Loucy (cell line): ENCODE measurements at regions not wholly inside any gene's neighbourhood (a gene's known extent, or its start where the extent isn't known, plus 50 kb on each side); places are given as distances from the start of the nearest gene placed in this dataset.

ENCODE experiments used
- H2AFZ ChIP-seq: fragments of 200-600 bp; sonication (generic); 2 replicates; pipeline ENCODE4 v1.6.0; 2016; ENCODE audit warnings: antibody characterized with exemption, mild to moderate bottlenecking, low read length, moderate library complexity
- H3F3A ChIP-seq: fragments of 200-600 bp; 2 replicates; pipeline ENCODE4 v1.6.0; 2016; ENCODE audit warnings: antibody characterized with exemption, low read depth, mild to moderate bottlenecking
- H3K27me3 ChIP-seq: fragments of 200-600 bp; sonication (generic); 2 replicates; pipeline ENCODE4 v1.6.1; 2014; ENCODE audit warnings: low read length, mild to moderate bottlenecking; ENCODE audit not compliant: insufficient read depth, poor library complexity, severe bottlenecking
- H3K36me3 ChIP-seq: fragments of 200-600 bp; sonication (generic); 2 replicates; pipeline ENCODE4 v1.6.1; 2016; ENCODE audit warnings: low read length; ENCODE audit not compliant: insufficient read depth
- H3K4me1 ChIP-seq: fragments of 200-600 bp; sonication (generic); 2 replicates; pipeline ENCODE4 v1.5.1; 2014; ENCODE audit warnings: low read length, mild to moderate bottlenecking; ENCODE audit not compliant: insufficient read depth, poor library complexity, severe bottlenecking
- H3K4me2 ChIP-seq: fragments of 200-600 bp; sonication (generic); 2 replicates; pipeline ENCODE4 v1.6.0; 2014; ENCODE audit warnings: antibody characterized with exemption, low read length, low read depth, mild to moderate bottlenecking; ENCODE audit not compliant: poor library complexity, severe bottlenecking
- H3K4me3 ChIP-seq: fragments of 200-600 bp; sonication (generic); 2 replicates; pipeline ENCODE4 v1.5.1; 2014; ENCODE audit warnings: low read length, mild to moderate bottlenecking, mixed read lengths; ENCODE audit not compliant: poor library complexity, severe bottlenecking
- H3K79me2 ChIP-seq: fragments of 200-600 bp; sonication (generic); 2 replicates; pipeline ENCODE4 v1.6.1; 2014; ENCODE audit warnings: low read length; ENCODE audit not compliant: insufficient read depth
- H3K9ac ChIP-seq: fragments of 200-600 bp; sonication (generic); 2 replicates; pipeline ENCODE4 v1.6.0; 2014; ENCODE audit warnings: mild to moderate bottlenecking, low read depth, low read length, moderate library complexity; ENCODE audit not compliant: poor library complexity, severe bottlenecking
- H3K9me2 ChIP-seq: fragments of 200-600 bp; sonication (generic); replicated peaks from 2 replicates; pipeline ENCODE4 v1.6.1; 2016; ENCODE audit warnings: low read depth, low read length, mixed read lengths
- H3K9me3 ChIP-seq: fragments of 200-600 bp; sonication (generic); 2 replicates; pipeline ENCODE4 v1.6.1; 2014; ENCODE audit warnings: mild to moderate bottlenecking, antibody characterized with exemption, low read length, low read depth; ENCODE audit not compliant: insufficient read depth
- H4K20me1 ChIP-seq: fragments of 200-600 bp; sonication (generic); 2 replicates; pipeline ENCODE4 v1.6.0; 2014; ENCODE audit warnings: antibody characterized with exemption, low read length, mild to moderate bottlenecking; ENCODE audit not compliant: insufficient read depth, poor library complexity, severe bottlenecking
- CTCF ChIP-seq: fragments of 200-600 bp; sonication (generic); conservative IDR thresholded peaks from 2 replicates; pipeline ENCODE4 v1.5.1; 2014; ENCODE audit warnings: mild to moderate bottlenecking, antibody characterized with exemption, low read length
- EZH2phosphoT487 ChIP-seq: fragments of 200-600 bp; IDR thresholded peaks from 2 replicates; pipeline ENCODE4 v1.6.1; 2018; ENCODE audit warnings: antibody characterized with exemption, mild to moderate bottlenecking, moderate library complexity, borderline replicate concordance

GRCh38 chr3:25362118-25362517, 65.9 kb upstream of the RARB start:
- no peaks in the 10 kb centered on the region for H3K79me2 ChIP-seq
- TF ChIP-seq EZH2phosphoT487: no peak
- no peak for TF ChIP-seq CTCF
- H3K36me3 ChIP-seq: no peaks in the 10 kb centered on the region
- H4K20me1 ChIP-seq: no peaks in the 10 kb centered on the region
- no peaks in the 10 kb centered on the region for H3K9me3 ChIP-seq
- no peaks in the 10 kb centered on the region for H3F3A ChIP-seq
- H3K9me2 ChIP-seq: no peaks in the 10 kb centered on the region
- H3K27me3 ChIP-seq: no peaks in the 10 kb centered on the region
- H3K4me1 ChIP-seq: no peaks in the 10 kb centered on the region
- no peak overlapping the region for H3K9ac ChIP-seq
- H3K4me2 ChIP-seq: no peak overlapping the region
- H2AFZ ChIP-seq: no peak overlapping the region
- H3K4me3 ChIP-seq: no peak overlapping the region

- H3K9me3 ChIP-seq: no peaks in the 10 kb centered on the region
- no peaks in the 10 kb centered on the region for H3K36me3 ChIP-seq
- H3K79me2 ChIP-seq: no peaks in the 10 kb centered on the region
- H3K9ac ChIP-seq: no peak overlapping the region
- H2AFZ ChIP-seq: no peak overlapping the region
- no peaks in the 10 kb centered on the region for H3F3A ChIP-seq
- H3K27me3 ChIP-seq: no peaks in the 10 kb centered on the region
- no peaks in the 10 kb centered on the region for H4K20me1 ChIP-seq
- H3K4me1 ChIP-seq: no peaks in the 10 kb centered on the region
- H3K9me2 ChIP-seq: no peaks in the 10 kb centered on the region
- H3K4me3 ChIP-seq: no peak overlapping the region
- H3K4me2 ChIP-seq: no peak overlapping the region
- TF ChIP-seq EZH2phosphoT487 (no peak), CTCF (no peak)
Measured at GRCh38 chr3:25365636-25366035, 62.4 kb upstream of the RARB start.

GRCh38 chr3:25367025-25367424, 61.0 kb upstream of the RARB start:
- no peaks in the 10 kb centered on the region for H3K9me2 ChIP-seq
- no peaks in the 10 kb centered on the region for H3K9me3 ChIP-seq
- H3K4me1 ChIP-seq: no peaks in the 10 kb centered on the region
- H2AFZ ChIP-seq: no peak overlapping the region
- TF ChIP-seq EZH2phosphoT487: no peak
- no peak for TF ChIP-seq CTCF
- H3F3A ChIP-seq: no peaks in the 10 kb centered on the region
- H3K4me2 ChIP-seq: no peak overlapping the region
- H4K20me1 ChIP-seq: no peaks in the 10 kb centered on the region
- H3K36me3 ChIP-seq: no peaks in the 10 kb centered on the region
- H3K27me3 ChIP-seq: no peaks in the 10 kb centered on the region
- no peak overlapping the region for H3K4me3 ChIP-seq
- H3K9ac ChIP-seq: no peak overlapping the region
- no peaks in the 10 kb centered on the region for H3K79me2 ChIP-seq
